Gastrocnemius medialis (tissue), 4 donors: ENCODE measurements at regions not wholly inside any gene's neighbourhood (a gene's known extent, or its start where the extent isn't known, plus 50 kb on each side); places are given as distances from the start of the nearest gene placed in this dataset.

Source experiments
- ATAC-seq, 2 donors: fragments of 150-250 bp; one replicate each; pipeline ENCODE4 v1.9.1; 2016
- DNase-seq, 2 donors: peaks; one replicate each; pipeline ENCODE4 v3.0.0-alpha.2; 2019
- H3K27ac ChIP-seq, 4 donors: fragments of 200-600 bp; sonication (generic); 1 replicate in 1 of 4; 2 replicates in 3 of 4; pipeline ENCODE4 v1.5.1; 2016 to 2018; ENCODE audit warnings: mild to moderate bottlenecking in 2 of 4, moderate library complexity in 1 of 4
- H3K27me3 ChIP-seq, 3 donors: fragments of 200-600 bp; sonication (generic) in 2 of 3; 1 replicate in 1 of 3; 2 replicates in 2 of 3; pipeline versions ENCODE4 v1.5.1 to v1.6.0; 2016 to 2019; ENCODE audit warnings: mild to moderate bottlenecking in 1 of 3, moderate library complexity in 1 of 3
- H3K36me3 ChIP-seq, 2 donors: fragments of 200-600 bp; sonication (generic) in 1 of 2; one replicate each; pipeline ENCODE4 v1.5.1; 2017 to 2018
- H3K4me1 ChIP-seq, 2 donors: fragments of 200-600 bp; sonication (generic) in 1 of 2; one replicate each; pipeline ENCODE4 v1.5.1; 2016 to 2017; ENCODE audit warnings: mild to moderate bottlenecking in 2 of 2
- H3K4me3 ChIP-seq, 4 donors: fragments of 200-600 bp; sonication (generic) in 3 of 4; 1 replicate in 1 of 4; 2 replicates in 3 of 4; pipeline ENCODE4 v1.5.1; 2016 to 2019; ENCODE audit warnings: mild to moderate bottlenecking in 2 of 4
- H3K9me3 ChIP-seq, 3 donors: fragments of 200-600 bp; sonication (generic) in 2 of 3; 1 replicate in 1 of 3; 2 replicates in 2 of 3; pipeline ENCODE4 v1.5.1; 2016 to 2019
- CTCF ChIP-seq, 5 experiments: fragments of 450-650 bp in 3 of 5; fragments of 200-600 bp in 2 of 5; sonication (generic) in 2 of 5; IDR thresholded peaks in 4 of 5; conservative IDR thresholded peaks in 1 of 5; 1 replicate in 4 of 5; 2 replicates in 1 of 5; pipeline ENCODE4 v1.5.1; 2016 to 2019; ENCODE audit warnings: antibody characterized with exemption in 5 of 5, mild to moderate bottlenecking in 3 of 5, moderate library complexity in 3 of 5
- POLR2A ChIP-seq, 2 donors: fragments of 450-650 bp; IDR thresholded peaks; one replicate each; pipeline ENCODE4 v1.6.1; 2017; ENCODE audit warnings: antibody characterized with exemption in 2 of 2, mild to moderate bottlenecking in 2 of 2, moderate library complexity in 2 of 2
- in situ Hi-C, 4 donors: fragments of 200-750 bp; cut with MboI; loops; one replicate each; pipeline versions ENCODE4 v1.15.0 to v1.8.0; 2017; ENCODE audit warnings: low sequenced_read_pairs in 4 of 4
- intact Hi-C: fragments of 100-400 bp; cut with DNase I; formaldehyde crosslinking; loops from one replicate; pipeline ENCODE4 v1.15.1; 2023; ENCODE audit warnings: low total_unique reads

GRCh38 chr1:56227401-56227800 lies 352.0 kb downstream of the PLPP3 start:
- intact Hi-C loops = no loop called here
- Histone ChIP-seq H3K27ac (no peak overlapping the region), H3K4me3 (no peak overlapping the region), H3K9me3 (no peaks in the 10 kb centered on the region), H3K27me3 (no peaks in the 10 kb centered on the region), H3K4me1 (peaks cover 6 to 10% of the 10 kb centered on the region in 2 donors), H3K36me3 (no peaks in the 10 kb centered on the region)
- in situ Hi-C loops = no loop called here
- DNase-seq (no peak), ATAC-seq (no peak)
- TF ChIP-seq CTCF (IDR thresholded peaks at IDR 0.05 in 4 of 5, conservative IDR thresholded peaks at IDR 0.05 in 1 of 5) (no peak), POLR2A (IDR thresholded peaks at IDR 0.05) (no peak)

- Histone ChIP-seq H3K4me3 (no peak overlapping the region), H3K27me3 (no peaks in the 10 kb centered on the region), H3K4me1 (peaks cover 6 to 10% of the 10 kb centered on the region in 2 donors), H3K27ac (no peak overlapping the region), H3K36me3 (no peaks in the 10 kb centered on the region), H3K9me3 (no peaks in the 10 kb centered on the region)
- no peak for DNase-seq
- intact Hi-C loops (no loop called here), in situ Hi-C loops (no loop called here)
- no peak for ATAC-seq
- TF ChIP-seq CTCF (IDR thresholded peaks at IDR 0.05 in 4 of 5, conservative IDR thresholded peaks at IDR 0.05 in 1 of 5) (no peak), POLR2A (IDR thresholded peaks at IDR 0.05) (no peak)
These were observed 353.2 kb downstream of the PLPP3 start for GRCh38 chr1:56225964-56226815.

GRCh38 chr1:56223968-56224367 lies 355.4 kb downstream of the PLPP3 start:
- Histone ChIP-seq H3K9me3 (no peaks in the 10 kb centered on the region), H3K36me3 (no peaks in the 10 kb centered on the region), H3K4me1 (peaks cover 6 to 10% of the 10 kb centered on the region in 2 donors), H3K27me3 (no peaks in the 10 kb centered on the region), H3K27ac (no peak overlapping the region), H3K4me3 (no peak overlapping the region)
- intact Hi-C loops = no loop called here
- in situ Hi-C loops = no loop called here
- TF ChIP-seq CTCF (IDR thresholded peaks at IDR 0.05 in 4 of 5, conservative IDR thresholded peaks at IDR 0.05 in 1 of 5) = no peak
- no peak for TF ChIP-seq POLR2A (IDR thresholded peaks at IDR 0.05)
- ATAC-seq (no peak), DNase-seq (no peak)

GRCh38 chr1:56222914-56223540 lies 356.3 kb downstream of the PLPP3 start:
- Histone ChIP-seq H3K4me3 (no peak overlapping the region), H3K4me1 (peaks cover 2 to 3% of the 10 kb centered on the region in 2 donors), H3K27me3 (no peaks in the 10 kb centered on the region), H3K9me3 (no peaks in the 10 kb centered on the region), H3K27ac (no peak overlapping the region), H3K36me3 (no peaks in the 10 kb centered on the region)
- intact Hi-C loops = no loop called here
- in situ Hi-C loops = no loop called here
- DNase-seq (no peak), ATAC-seq (no peak)
- no peak for TF ChIP-seq POLR2A (IDR thresholded peaks at IDR 0.05)
- TF ChIP-seq CTCF (IDR thresholded peaks at IDR 0.05 in 4 of 5, conservative IDR thresholded peaks at IDR 0.05 in 1 of 5) = no peak
